Psoas muscle (tissue), 7 donors: ENCODE measurements at regions not wholly inside any gene's neighbourhood (a gene's known extent, or its start where the extent isn't known, plus 50 kb on each side); places are given as distances from the start of the nearest gene placed in this dataset.

Experiments
- ATAC-seq, 4 donors: fragments of 200-7000 bp; cut with Tn5 transposase; one replicate each; pipeline ENCODE4 v1.9.1; 2020; ENCODE audit warnings: moderate library complexity in 3 of 4, mild to moderate bottlenecking in 2 of 4
- DNase-seq, 2 donors: peaks; one replicate each; pipeline ENCODE4 v3.0.0-alpha.2; 2020
- H3K27ac ChIP-seq: fragments of 200-600 bp; one replicate; pipeline ENCODE4 v1.8.0; 2022
- H3K27me3 ChIP-seq, 3 donors: fragments of 200-600 bp in 1 of 3; one replicate each; pipeline versions ENCODE4 v1.6.1 to v1.8.0; 2013 to 2022; ENCODE audit warnings: low read length in 2 of 3, mild to moderate bottlenecking in 2 of 3, moderate library complexity in 1 of 3; ENCODE audit not compliant: insufficient read depth in 3 of 3
- H3K36me3 ChIP-seq, 2 donors: fragments of 200-600 bp in 1 of 2; one replicate each; pipeline versions ENCODE4 v1.6.1 to v1.8.0; 2013 to 2022; ENCODE audit warnings: low read depth in 1 of 2, mild to moderate bottlenecking in 1 of 2, moderate library complexity in 1 of 2; ENCODE audit not compliant: insufficient read depth in 1 of 2
- H3K4me1 ChIP-seq: fragments of 200-600 bp; one replicate; pipeline ENCODE4 v1.8.0; 2022
- H3K4me3 ChIP-seq: fragments of 200-600 bp; one replicate; pipeline ENCODE4 v1.8.0; 2022; ENCODE audit warnings: mild to moderate bottlenecking
- H3K9me3 ChIP-seq: fragments of 200-600 bp; one replicate; pipeline ENCODE4 v1.8.0; 2022
- CTCF ChIP-seq: fragments of 200-600 bp; IDR thresholded peaks from one replicate; pipeline ENCODE4 v1.8.0; 2022; ENCODE audit warnings: antibody characterized with exemption
- WGBS, 3 donors: extraction: QIAGEN DNeasy Blood & Tissue Kit; methylation state at CpG; one replicate each; pipeline versions ENCODE4 v1.1.6 to v1.1.7; 2013; 5-methylcytosine and 5-hydroxymethylcytosine counted together
- intact Hi-C, 2 donors: fragments of 100-400 bp; cut with DNase I; formaldehyde crosslinking; loops; one replicate each; pipeline versions ENCODE4 v1.11.0 to v1.14.2; 2022
- donor health status: healthy with polysubstance abuse.
- donor health status: DM: no; HTN: no; CAD: no; lungs with moderate emphysema.
- donor health status: Bipolar disorder and iron deficiency.
- donor health status: healthy.
- donor health status: DM: yes; HTN: yes; CAD: no.
- donor health status: DM: no; HTN: no; CAD: no.
- donor health status: DM: yes; HTN: yes; CAD: no.

- DNase-seq (no peak), ATAC-seq (no peak)
- no peaks in the 10 kb centered on the region for H3K36me3 ChIP-seq
- intact Hi-C loops, result no loop called here
- no peaks in the 10 kb centered on the region for H3K9me3 ChIP-seq
- no peaks in the 10 kb centered on the region for H3K4me1 ChIP-seq
- H3K27me3 ChIP-seq, result no peaks in the 10 kb centered on the region
- no peak overlapping the region for H3K4me3 ChIP-seq
- no peak for TF ChIP-seq CTCF
- 58 to 77% (median 61%) methylated on average over 8 of the region's 8 CpGs for WGBS, 3 donors
- no peak overlapping the region for H3K27ac ChIP-seq
Observed at GRCh38 chr15:93378558-93378957, 289.5 kb upstream of the RGMA start.

- ATAC-seq, result no peak
- no peaks in the 10 kb centered on the region for H3K4me1 ChIP-seq
- DNase-seq, result no peak
- no peak overlapping the region for H3K27ac ChIP-seq
- intact Hi-C loops, result no loop called here
- no peaks in the 10 kb centered on the region for H3K9me3 ChIP-seq
- TF ChIP-seq CTCF, result no peak
- peaks cover 0 to 2% (median 0%) of the 10 kb centered on the region in 3 donors for H3K27me3 ChIP-seq
- 74 to 84% (median 81%) methylated on average over 9 of the region's 9 CpGs for WGBS, 3 donors
- no peak overlapping the region for H3K4me3 ChIP-seq
- no peaks in the 10 kb centered on the region for H3K36me3 ChIP-seq
Observed at GRCh38 chr15:93372865-93373223, 283.8 kb upstream of the RGMA start.

- H3K4me1 ChIP-seq, result no peaks in the 10 kb centered on the region
- 52 to 62% (median 53%) methylated on average over 11 of the region's 11 CpGs for WGBS, 3 donors
- peaks cover 0 to 2% (median 0%) of the 10 kb centered on the region in 3 donors for H3K27me3 ChIP-seq
Observed at GRCh38 chr15:93372208-93372864, 283.3 kb upstream of the RGMA start.

GRCh38 chr15:93366387-93367100 is 277.5 kb upstream of the RGMA start:
- DNase-seq, result no peak
- ATAC-seq, result no peak
- intact Hi-C loops, result no loop called here
- H3K4me1 ChIP-seq, result no peaks in the 10 kb centered on the region
- no peaks in the 10 kb centered on the region for H3K9me3 ChIP-seq
- H3K4me3 ChIP-seq, result no peak overlapping the region
- WGBS, 3 donors, result 79 to 83% (median 80%) methylated on average over 5 of the region's 5 CpGs
- H3K27me3 ChIP-seq, result no peaks in the 10 kb centered on the region
- TF ChIP-seq CTCF, result no peak
- H3K36me3 ChIP-seq, result no peaks in the 10 kb centered on the region
- no peak overlapping the region for H3K27ac ChIP-seq

More at GRCh38 chr15:93372208-93372864, 283.3 kb upstream of the RGMA start:
- DNase-seq (no peak), ATAC-seq (no peak)
- intact Hi-C loops, result no loop called here
- no peak overlapping the region for H3K27ac ChIP-seq
- H3K36me3 ChIP-seq, result no peaks in the 10 kb centered on the region
- no peak for TF ChIP-seq CTCF
- no peaks in the 10 kb centered on the region for H3K9me3 ChIP-seq
- H3K4me3 ChIP-seq, result no peak overlapping the region
